Right lobe of liver (tissue), 4 donors: ENCODE measurements at regions not wholly inside any gene's neighbourhood (a gene's known extent, or its start where the extent isn't known, plus 50 kb on each side); places are given as distances from the start of the nearest gene placed in this dataset.

ENCODE experiments used
- POLR2A ChIP-seq: fragments of 450-650 bp; IDR thresholded peaks from one replicate; pipeline ENCODE4 v1.6.1; 2017; ENCODE audit warnings: antibody characterized with exemption, mild to moderate bottlenecking
- TF ChIP-seq, protein P1 (sequence below), 4 donors: fragments of 200-600 bp in 3 of 4; fragments of 450-650 bp in 1 of 4; IDR thresholded peaks; one replicate each; pipeline versions ENCODE4 v1.5.1 to v1.8.0; 2016 to 2022; ENCODE audit warnings: antibody characterized with exemption in 4 of 4, mild to moderate bottlenecking in 2 of 4
- donor health status: DM: no; HTN: no; CAD: no.
- donor health status: DM: no; HTN: no; CAD: no.
- donor health status: DM: no; HTN: yes; CAD: no.

DNA sequence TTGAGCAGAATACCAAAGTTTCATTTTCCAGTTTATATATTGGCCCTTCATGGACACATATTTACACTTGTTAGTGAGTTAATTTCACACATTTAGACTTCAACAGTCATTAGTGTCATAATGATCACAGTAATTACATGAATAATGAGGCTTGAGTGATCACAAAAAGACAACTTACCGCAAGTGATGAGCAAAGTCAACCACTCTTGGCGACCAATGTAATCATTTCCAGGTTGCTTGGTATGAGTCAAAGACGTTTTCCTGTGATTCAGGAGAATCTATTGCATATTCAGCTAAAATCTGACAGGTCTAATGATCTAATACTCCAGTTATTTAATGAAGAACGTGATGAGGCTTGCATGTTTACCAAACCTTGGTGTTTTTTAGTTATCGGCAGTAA lies 407.9 kb upstream of the TENM3 start:
- TF ChIP-seq, protein P1, sequence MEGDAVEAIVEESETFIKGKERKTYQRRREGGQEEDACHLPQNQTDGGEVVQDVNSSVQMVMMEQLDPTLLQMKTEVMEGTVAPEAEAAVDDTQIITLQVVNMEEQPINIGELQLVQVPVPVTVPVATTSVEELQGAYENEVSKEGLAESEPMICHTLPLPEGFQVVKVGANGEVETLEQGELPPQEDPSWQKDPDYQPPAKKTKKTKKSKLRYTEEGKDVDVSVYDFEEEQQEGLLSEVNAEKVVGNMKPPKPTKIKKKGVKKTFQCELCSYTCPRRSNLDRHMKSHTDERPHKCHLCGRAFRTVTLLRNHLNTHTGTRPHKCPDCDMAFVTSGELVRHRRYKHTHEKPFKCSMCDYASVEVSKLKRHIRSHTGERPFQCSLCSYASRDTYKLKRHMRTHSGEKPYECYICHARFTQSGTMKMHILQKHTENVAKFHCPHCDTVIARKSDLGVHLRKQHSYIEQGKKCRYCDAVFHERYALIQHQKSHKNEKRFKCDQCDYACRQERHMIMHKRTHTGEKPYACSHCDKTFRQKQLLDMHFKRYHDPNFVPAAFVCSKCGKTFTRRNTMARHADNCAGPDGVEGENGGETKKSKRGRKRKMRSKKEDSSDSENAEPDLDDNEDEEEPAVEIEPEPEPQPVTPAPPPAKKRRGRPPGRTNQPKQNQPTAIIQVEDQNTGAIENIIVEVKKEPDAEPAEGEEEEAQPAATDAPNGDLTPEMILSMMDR (IDR thresholded peaks at IDR 0.05), result no peak
- no peak for TF ChIP-seq POLR2A
